Endothelial cell of umbilical vein (primary cell): ENCODE measurements at regions not wholly inside any gene's neighbourhood (a gene's known extent, or its start where the extent isn't known, plus 50 kb on each side); places are given as distances from the start of the nearest gene placed in this dataset.

Source experiments
- BruUV-seq: library from RNA; stranded (reverse); fragments of 400-500 nt; replicated peaks from 2 replicates; lab custom pipeline; 2021; lab: Mats Ljungman, UMichigan
- CTCF ChIA-PET: fragments of 300-600, 350-600 bp; sonication (Branson Sonifier 250); formaldehyde crosslinking; loops from one replicate; lab custom pipeline; 2021; ENCODE audit warnings: antibody characterized with exemption, inconsistent platforms; lab: Charles Lee
- POLR2A ChIA-PET: fragments of 300-600, 350-600 bp; sonication (Branson Sonifier 250); formaldehyde crosslinking; loops from one replicate; lab custom pipeline; 2021; ENCODE audit warnings: antibody characterized with exemption, inconsistent platforms; lab: Charles Lee
- DNase-seq: peaks from one replicate; pipeline ENCODE4 v3.0.0-alpha.2; 2011; ENCODE audit warnings: low read depth, low spot score
- FAIRE-seq: peaks from 2 replicates; lab custom pipeline; 2011; peaks lifted over from hg19 to GRCh38; lab: Jason Lieb, UNC
- H2AFZ ChIP-seq: 2 replicates; pipeline ENCODE4 v1.6.0; 2012; ENCODE audit warnings: low read depth, low read length, control low read depth, inconsistent platforms
- H3K27ac ChIP-seq: 2 replicates; pipeline ENCODE4 v1.5.1; 2011; ENCODE audit warnings: low read depth, mild to moderate bottlenecking, control low read depth, low read length, moderate library complexity; ENCODE audit not compliant: insufficient read depth
- H3K27me3 ChIP-seq, 2 experiments: 2 replicates each; pipeline versions ENCODE4 v1.6.0 to v1.6.1; 2011; ENCODE audit warnings: low read length in 2 of 2, mixed read lengths in 1 of 2; ENCODE audit not compliant: control insufficient read depth in 2 of 2, insufficient read depth in 2 of 2
- H3K36me3 ChIP-seq, 2 experiments: 2 replicates in 1 of 2; 3 replicates in 1 of 2; pipeline ENCODE4 v1.5.1; 2011; ENCODE audit warnings: low read length in 2 of 2, mild to moderate bottlenecking in 1 of 2, moderate library complexity in 1 of 2; ENCODE audit not compliant: control insufficient read depth in 2 of 2, insufficient read depth in 2 of 2; ENCODE audit errors: extremely low read depth in 1 of 2
- H3K4me1 ChIP-seq: 3 replicates; pipeline ENCODE4 v1.5.1; 2011; ENCODE audit warnings: mild to moderate bottlenecking, low read length; ENCODE audit not compliant: control insufficient read depth, insufficient read depth; ENCODE audit errors: extremely low read depth
- H3K4me2 ChIP-seq: 2 replicates; pipeline ENCODE4 v1.6.1; 2011; ENCODE audit warnings: low read length, control low read depth, mixed read lengths; ENCODE audit not compliant: insufficient read depth
- H3K4me3 ChIP-seq, 3 experiments: fragments of 200-600 bp in 1 of 3; sonication (generic), shearing (Covaris generic) in 1 of 3; replicated peaks in 1 of 3; 2 replicates each; pipeline ENCODE4 v1.5.1; 2011 to 2016; ENCODE audit warnings: control low read depth in 3 of 3, low read length in 3 of 3, mild to moderate bottlenecking in 2 of 3, inconsistent platforms in 1 of 3, low read depth in 1 of 3, moderate library complexity in 1 of 3; ENCODE audit not compliant: insufficient read depth in 1 of 3
- H3K79me2 ChIP-seq: 2 replicates; pipeline ENCODE4 v1.6.0; 2012; ENCODE audit warnings: low read length, inconsistent platforms; ENCODE audit not compliant: control insufficient read depth, insufficient read depth
- H3K9ac ChIP-seq: replicated peaks from 2 replicates; pipeline ENCODE3; 2011; ENCODE audit warnings: low read length, control low read depth; ENCODE audit not compliant: insufficient read depth; ENCODE audit errors: extremely low read depth
- H3K9me1 ChIP-seq: replicated peaks from 3 replicates; pipeline ENCODE4 v1.6.0; 2011; ENCODE audit warnings: mild to moderate bottlenecking, low read length; ENCODE audit not compliant: control insufficient read depth, insufficient read depth; ENCODE audit errors: extremely low read depth
- H3K9me3 ChIP-seq: replicated peaks from 2 replicates; pipeline ENCODE4 v1.5.1; 2012; ENCODE audit warnings: low read length, inconsistent platforms; ENCODE audit not compliant: control insufficient read depth, insufficient read depth
- H4K20me1 ChIP-seq: replicated peaks from 2 replicates; pipeline ENCODE3; 2011; ENCODE audit warnings: mild to moderate bottlenecking, low read length; ENCODE audit not compliant: control insufficient read depth, insufficient read depth; ENCODE audit errors: extremely low read depth
- CTCF ChIP-seq, 2 donors: IDR thresholded peaks; 1 replicate in 1 of 2; 2 replicates in 1 of 2; pipeline ENCODE4 v1.5.1; 2011; ENCODE audit warnings: low read length in 2 of 2, mild to moderate bottlenecking in 2 of 2, moderate library complexity in 2 of 2, control low read depth in 1 of 2, inconsistent platforms in 1 of 2, low read depth in 1 of 2; ENCODE audit not compliant: insufficient read depth in 1 of 2; ENCODE audit errors: extremely low read depth in 1 of 2
- EZH2 ChIP-seq: IDR thresholded peaks from 2 replicates; pipeline ENCODE4 v1.6.1; 2012; ENCODE audit warnings: borderline replicate concordance, low read depth, mild to moderate bottlenecking, moderate library complexity, low read length, inconsistent platforms; ENCODE audit not compliant: severe bottlenecking
- FOS ChIP-seq: IDR thresholded peaks from 2 replicates; pipeline ENCODE4 v1.6.1; 2011; ENCODE audit warnings: mild to moderate bottlenecking, low read length, moderate library complexity, borderline replicate concordance; ENCODE audit not compliant: insufficient read depth
- GATA2 ChIP-seq: IDR thresholded peaks from 2 replicates; pipeline ENCODE4 v1.7.0; 2011; ENCODE audit warnings: low read depth, mild to moderate bottlenecking, moderate library complexity, mixed read lengths, low read length; ENCODE audit not compliant: insufficient read length, insufficient read depth
- JUN ChIP-seq: IDR thresholded peaks from 2 replicates; pipeline ENCODE4 v1.6.1; 2011; ENCODE audit warnings: borderline replicate concordance, low read depth; ENCODE audit not compliant: insufficient read length, insufficient read depth
- MAX ChIP-seq: IDR thresholded peaks from 2 replicates; pipeline ENCODE4 v1.6.1; 2011; ENCODE audit not compliant: insufficient read depth, insufficient read length
- MYC ChIP-seq: IDR thresholded peaks from one replicate; pipeline ENCODE4 v1.6.1; 2011; ENCODE audit warnings: mild to moderate bottlenecking, low read depth, low read length
- POLR2A ChIP-seq: IDR thresholded peaks from 2 replicates; pipeline ENCODE4 v1.6.1; 2012; ENCODE audit warnings: low read depth, mild to moderate bottlenecking, control low read depth, low read length
- POLR2AphosphoS5 ChIP-seq: IDR thresholded peaks from 2 replicates; pipeline ENCODE4 v1.6.1; 2012; ENCODE audit warnings: low read depth, mild to moderate bottlenecking, control low read depth, low read length, moderate library complexity; ENCODE audit not compliant: insufficient read depth
- dilution Hi-C: fragments of 300-500 bp; cut with MboI; formaldehyde crosslinking; loops from one replicate; pipeline ENCODE4 v1.15.0; 2019; ENCODE audit warnings: low sequenced_read_pairs; ENCODE audit not compliant: extremely low pct_ligation_motif_present
- intact Hi-C: fragments of 100-400 bp; cut with micrococcal nuclease; formaldehyde crosslinking; loops from one replicate; pipeline ENCODE4 v1.10.0; 2022

DNA sequence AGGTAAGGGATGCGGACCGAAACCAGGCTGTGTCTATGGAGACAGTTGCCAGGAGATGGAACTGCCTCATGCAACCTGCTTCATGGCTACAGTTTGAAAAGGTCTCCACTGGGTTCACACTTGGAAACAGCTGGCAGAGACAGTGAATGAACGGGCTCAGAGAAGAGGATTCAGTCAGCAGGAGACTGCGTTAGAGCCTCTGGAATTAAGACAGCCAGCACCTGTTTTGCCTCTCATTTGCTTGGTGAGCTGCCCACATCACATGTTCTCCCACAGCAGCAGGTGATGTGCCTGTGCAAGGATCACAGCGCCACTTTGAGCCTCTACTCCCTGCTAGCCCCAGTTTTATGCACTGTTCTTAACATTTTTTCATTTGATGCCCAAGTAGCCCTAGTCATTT, 321.0 kb downstream of the PLPP3 start:
- Histone ChIP-seq H3K27me3 (no peaks in the 10 kb centered on the region), H3K79me2 (no peaks in the 10 kb centered on the region), H3K9me3 (no peaks in the 10 kb centered on the region), H3K9ac (no peak overlapping the region), H4K20me1 (no peaks in the 10 kb centered on the region), H3K9me1 (no peaks in the 10 kb centered on the region), H2AFZ (no peak overlapping the region), H3K4me3 (no peak overlapping the region), H3K4me2 (no peak overlapping the region), H3K27ac (no peak overlapping the region), H3K36me3 (no peaks in the 10 kb centered on the region), H3K4me1 (no peaks in the 10 kb centered on the region)
- TF ChIP-seq GATA2 (no peak), FOS (no peak), MYC (no peak), POLR2AphosphoS5 (no peak), MAX (no peak), POLR2A (no peak)
- BruUV-seq = no TSS peak
- FAIRE-seq (no peak), DNase-seq (no peak)
- POLR2A ChIA-PET = no interaction called here
- dilution Hi-C loops (no loop called here), intact Hi-C loops (no loop called here)
- CTCF ChIA-PET = no interaction called here

- DNase-seq = no peak
- Histone ChIP-seq H3K27me3 (no peaks in the 10 kb centered on the region), H3K9me1 (no peaks in the 10 kb centered on the region), H3K4me2 (no peak overlapping the region), H3K36me3 (no peaks in the 10 kb centered on the region), H3K4me1 (no peaks in the 10 kb centered on the region), H2AFZ (no peak overlapping the region), H3K4me3 (no peak overlapping the region), H3K9ac (no peak overlapping the region), H3K27ac (no peak overlapping the region), H4K20me1 (no peaks in the 10 kb centered on the region), H3K9me3 (no peaks in the 10 kb centered on the region), H3K79me2 (no peaks in the 10 kb centered on the region)
- BruUV-seq = no TSS peak
- TF ChIP-seq POLR2AphosphoS5 (no peak), GATA2 (no peak), MYC (no peak), MAX (no peak), POLR2A (no peak), JUN (no peak), FOS (no peak), CTCF (IDR thresholded peaks at IDR 0.05; ENCODE audit: extremely low read depth in 1 of 2, insufficient read depth in 1 of 2, low read depth in 1 of 2, low read length in 2 of 2) (no peak), EZH2 (no peak)
- intact Hi-C loops = no loop called here
- POLR2A ChIA-PET = no interaction called here
- dilution Hi-C loops = no loop called here
- no peak for FAIRE-seq
- CTCF ChIA-PET = no interaction called here
Measured at GRCh38 chr1:56257726-56258125, 321.6 kb downstream of the PLPP3 start.
